T-cell (primary cell): ENCODE measurements at regions not wholly inside any gene's neighbourhood (a gene's known extent, or its start where the extent isn't known, plus 50 kb on each side); places are given as distances from the start of the nearest gene placed in this dataset.

Source experiments
- ATAC-seq, 4 experiments: fragments of 200-7000 bp in 3 of 4; fragments of 150-1000 bp in 1 of 4; cut with Tn5 transposase; replicated peaks in 1 of 4; 1 replicate in 3 of 4; 2 replicates in 1 of 4; pipeline ENCODE4 v1.10.0; 2021; ENCODE audit warnings: moderate library complexity in 3 of 4, mild to moderate bottlenecking in 2 of 4, moderate number of reproducible peaks in 1 of 4
- CTCF ChIA-PET, 2 donors: fragments of 300-600 bp; sonication (Branson Sonifier 250); formaldehyde crosslinking; loops; one replicate each; lab custom pipeline; 2022; ENCODE audit warnings: antibody characterized with exemption in 2 of 2; lab: Charles Lee
- POLR2A ChIA-PET, 2 donors: fragments of 300-600 bp; sonication (Branson Sonifier 250); formaldehyde crosslinking; loops; one replicate each; lab custom pipeline; 2022; ENCODE audit warnings: antibody characterized with exemption in 2 of 2; lab: Charles Lee
- DNase-seq, 35 experiments: peaks; one replicate each; pipeline versions ENCODE4 v3.0.0 to v3.0.0-alpha.2; 2013 to 2023
- H3K27ac ChIP-seq: one replicate; pipeline ENCODE4 v1.5.1; 2013; ENCODE audit warnings: low read length
- H3K27me3 ChIP-seq, 2 experiments: replicated peaks in 1 of 2; 1 replicate in 1 of 2; 2 replicates in 1 of 2; pipeline versions ENCODE4 v1.6.1 to v1.7.0; 2013; ENCODE audit warnings: low read length in 1 of 2, mixed read lengths in 1 of 2; ENCODE audit not compliant: control insufficient read depth in 2 of 2, insufficient read depth in 2 of 2; ENCODE audit errors: extremely low read depth in 1 of 2
- H3K36me3 ChIP-seq, 2 donors: 1 replicate in 1 of 2; 2 replicates in 1 of 2; pipeline versions ENCODE4 v1.6.1 to v1.7.0; 2013; ENCODE audit warnings: low read length in 1 of 2; ENCODE audit not compliant: control insufficient read depth in 2 of 2, insufficient read depth in 1 of 2; ENCODE audit errors: extremely low read depth in 1 of 2
- H3K4me1 ChIP-seq, 2 experiments: 1 replicate in 1 of 2; 2 replicates in 1 of 2; pipeline versions ENCODE4 v1.6.1 to v1.7.0; 2013; ENCODE audit warnings: low read length in 2 of 2, mixed read lengths in 1 of 2; ENCODE audit not compliant: insufficient read depth in 2 of 2, control insufficient read depth in 1 of 2; ENCODE audit errors: extremely low read depth in 1 of 2
- H3K4me3 ChIP-seq, 2 donors: 1 replicate in 1 of 2; 2 replicates in 1 of 2; pipeline versions ENCODE4 v1.5.1 to v1.7.0; 2013; ENCODE audit warnings: mild to moderate bottlenecking in 2 of 2, low read length in 1 of 2, moderate library complexity in 1 of 2; ENCODE audit not compliant: control insufficient read depth in 1 of 2; ENCODE audit errors: extremely low read depth in 1 of 2
- H3K9me3 ChIP-seq: 2 replicates; pipeline ENCODE4 v1.7.0; 2013
- H3K27ac Mint-ChIP-seq, 2 donors: one replicate each; pipeline ENCODE4 v1.8.0; 2020 to 2021; ENCODE audit warnings: mild to moderate bottlenecking in 2 of 2, mixed read lengths in 2 of 2
- H3K27me3 Mint-ChIP-seq, 2 donors: one replicate each; pipeline ENCODE4 v1.8.0; 2021 to 2022; ENCODE audit warnings: mixed read lengths in 2 of 2
- H3K36me3 Mint-ChIP-seq: one replicate; pipeline ENCODE4 v1.8.0; 2021; ENCODE audit warnings: mixed read lengths
- H3K4me1 Mint-ChIP-seq, 3 donors: one replicate each; pipeline ENCODE4 v1.8.0; 2020 to 2022; ENCODE audit warnings: mixed read lengths in 3 of 3, mild to moderate bottlenecking in 1 of 3
- H3K4me3 Mint-ChIP-seq, 3 donors: one replicate each; pipeline ENCODE4 v1.8.0; 2020 to 2022; ENCODE audit warnings: mild to moderate bottlenecking in 3 of 3, mixed read lengths in 3 of 3, moderate library complexity in 3 of 3
- H3K9me3 Mint-ChIP-seq, 3 donors: one replicate each; pipeline ENCODE4 v1.8.0; 2020 to 2022; ENCODE audit warnings: mixed read lengths in 3 of 3
- WGBS: methylation state at CpG from one replicate; pipeline ENCODE4 v1.1.5; 2013; ENCODE audit warnings: missing lambda C conversion rate; ENCODE audit not compliant: insufficient coverage; 5-methylcytosine and 5-hydroxymethylcytosine counted together

DNA sequence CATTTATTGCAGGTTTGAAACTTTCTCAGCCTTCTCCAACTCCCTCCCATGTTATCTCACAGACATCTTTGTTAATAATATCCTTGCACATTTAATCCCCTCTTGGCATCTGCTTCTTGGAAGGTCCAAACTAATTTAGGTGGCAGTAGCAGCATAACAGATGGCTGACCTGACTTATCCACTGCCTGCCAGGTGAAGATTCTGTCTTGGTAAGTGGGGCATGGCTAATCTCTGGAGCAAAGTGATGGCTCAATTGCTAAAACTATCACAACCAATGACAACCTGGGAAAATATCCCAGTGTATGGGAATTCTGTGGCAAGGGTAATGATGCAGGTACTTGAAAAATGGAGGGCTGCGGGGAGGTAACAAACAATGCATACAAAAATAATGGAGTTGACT is 58.2 kb upstream of the ALG10B start:
- Histone ChIP-seq H3K27ac (no peak overlapping the region), H3K9me3 (no peaks in the 10 kb centered on the region), H3K36me3 (no peaks in the 10 kb centered on the region), H3K4me1 (no peaks in the 10 kb centered on the region), H3K27me3 (peaks cover 0 to 3% of the 10 kb centered on the region in 2 experiments), H3K4me3 (no peak overlapping the region)
- H3K27ac Mint-ChIP-seq = no peak overlapping the region
- DNase-seq = no peak
- H3K9me3 Mint-ChIP-seq = peaks cover 9 to 16% (median 10%) of the 10 kb centered on the region in 3 donors
- H3K4me3 Mint-ChIP-seq = no peak overlapping the region
- WGBS = no CpG with 5 or more reads among the region's 1 CpG
- H3K4me1 Mint-ChIP-seq = no peaks in the 10 kb centered on the region
- H3K36me3 Mint-ChIP-seq = no peaks in the 10 kb centered on the region
- no peak for ATAC-seq
- H3K27me3 Mint-ChIP-seq = no peaks in the 10 kb centered on the region
- ChIA-PET POLR2A (no interaction called here), CTCF (no interaction called here)
